ENCODE measurements at regions not wholly inside any gene's neighbourhood (a gene's known extent, or its start where the extent isn't known, plus 50 kb on each side); places are given as distances from the start of the nearest gene placed in this dataset.

DNA sequence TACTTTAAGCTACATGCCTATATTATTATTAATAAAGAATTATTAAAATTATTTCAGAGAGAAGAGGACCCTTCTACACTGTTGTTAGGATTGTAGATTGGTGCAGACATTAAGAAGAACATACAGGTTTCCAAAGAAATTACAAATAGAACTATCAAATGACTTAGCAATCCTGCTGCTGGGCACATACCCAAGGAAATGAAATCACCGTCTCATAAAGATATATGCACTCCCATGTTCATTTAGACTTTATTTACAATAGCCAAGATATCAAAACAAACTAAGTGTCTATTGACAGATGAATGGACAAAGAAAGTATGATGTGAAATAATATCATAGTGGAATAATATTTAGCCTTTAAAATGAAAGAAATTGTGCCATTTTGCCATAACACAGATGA, 687.7 kb upstream of the POU3F2 start:
- intact Hi-C loops (cut with DNase I): no loop called here
- no peak for ATAC-seq

GRCh38 chr6:98156580-98156979, 677.8 kb upstream of the POU3F2 start:
- intact Hi-C loops (cut with DNase I): no loop called here
- DNase-seq (no peak), ATAC-seq (no peak)
- Histone ChIP-seq H3K27me3 (no peaks in the 10 kb centered on the region), H3K9me3 (peaks cover 0 to 18% (median 0%) of the 10 kb centered on the region in 12 donors), H3K4me3 (no peak overlapping the region), H3K4me1 (no peaks in the 10 kb centered on the region), H3K36me3 (no peaks in the 10 kb centered on the region), H3K27ac (no peak overlapping the region)
- 57 to 75% (median 60%) methylated on average over 1 to 2 of the region's 2 CpGs for WGBS, 4 donors
- TF ChIP-seq, protein P1, sequence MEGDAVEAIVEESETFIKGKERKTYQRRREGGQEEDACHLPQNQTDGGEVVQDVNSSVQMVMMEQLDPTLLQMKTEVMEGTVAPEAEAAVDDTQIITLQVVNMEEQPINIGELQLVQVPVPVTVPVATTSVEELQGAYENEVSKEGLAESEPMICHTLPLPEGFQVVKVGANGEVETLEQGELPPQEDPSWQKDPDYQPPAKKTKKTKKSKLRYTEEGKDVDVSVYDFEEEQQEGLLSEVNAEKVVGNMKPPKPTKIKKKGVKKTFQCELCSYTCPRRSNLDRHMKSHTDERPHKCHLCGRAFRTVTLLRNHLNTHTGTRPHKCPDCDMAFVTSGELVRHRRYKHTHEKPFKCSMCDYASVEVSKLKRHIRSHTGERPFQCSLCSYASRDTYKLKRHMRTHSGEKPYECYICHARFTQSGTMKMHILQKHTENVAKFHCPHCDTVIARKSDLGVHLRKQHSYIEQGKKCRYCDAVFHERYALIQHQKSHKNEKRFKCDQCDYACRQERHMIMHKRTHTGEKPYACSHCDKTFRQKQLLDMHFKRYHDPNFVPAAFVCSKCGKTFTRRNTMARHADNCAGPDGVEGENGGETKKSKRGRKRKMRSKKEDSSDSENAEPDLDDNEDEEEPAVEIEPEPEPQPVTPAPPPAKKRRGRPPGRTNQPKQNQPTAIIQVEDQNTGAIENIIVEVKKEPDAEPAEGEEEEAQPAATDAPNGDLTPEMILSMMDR (IDR thresholded peaks at IDR 0.05): no peak
- TF ChIP-seq POLR2A (IDR thresholded peaks at IDR 0.05): no peak

More for the DNA sequence above, 687.7 kb upstream of the POU3F2 start:
- H3K27ac ChIP-seq: no peak overlapping the region
- TF ChIP-seq, protein P1 (IDR thresholded peaks at IDR 0.05): no peak
- TF ChIP-seq POLR2A (IDR thresholded peaks at IDR 0.05): no peak
- peaks cover 0 to 19% (median 3%) of the 10 kb centered on the region in 12 donors for H3K9me3 ChIP-seq
- H3K27me3 ChIP-seq: no peaks in the 10 kb centered on the region
- no peak for DNase-seq
- no peaks in the 10 kb centered on the region for H3K36me3 ChIP-seq
- WGBS, 4 donors: 68 to 84% (median 76%) methylated on average over 1 of the region's 1 CpG
- no peaks in the 10 kb centered on the region for H3K4me1 ChIP-seq
- H3K4me3 ChIP-seq: no peak overlapping the region

- no peaks in the 10 kb centered on the region for H3K36me3 ChIP-seq
- intact Hi-C loops (cut with DNase I): no loop called here
- TF ChIP-seq, protein P1 (IDR thresholded peaks at IDR 0.05): no peak
- TF ChIP-seq POLR2A (IDR thresholded peaks at IDR 0.05): no peak
- no peaks in the 10 kb centered on the region for H3K27me3 ChIP-seq
- H3K27ac ChIP-seq: no peak overlapping the region
- no peak overlapping the region for H3K4me3 ChIP-seq
- peaks cover 0 to 19% (median 4%) of the 10 kb centered on the region in 12 donors for H3K9me3 ChIP-seq
- no peaks in the 10 kb centered on the region for H3K4me1 ChIP-seq
- DNase-seq: no peak
- 88 to 92% (median 89%) methylated on average over 7 to 8 of the region's 8 CpGs for whole genome bisulfite sequencing, 4 donors
- ATAC-seq: no peak
Observed at GRCh38 chr6:98179606-98180005, 654.8 kb upstream of the POU3F2 start.

GRCh38 chr6:98200084-98200483, 634.3 kb upstream of the POU3F2 start:
- DNase-seq (no peak), ATAC-seq (no peak)
- H3K27ac ChIP-seq: no peak overlapping the region
- no peak for TF ChIP-seq POLR2A (IDR thresholded peaks at IDR 0.05)
- TF ChIP-seq, protein P1 (IDR thresholded peaks at IDR 0.05): no peak
- no peaks in the 10 kb centered on the region for H3K27me3 ChIP-seq
- intact Hi-C loops (cut with DNase I): no loop called here
- no peaks in the 10 kb centered on the region for H3K36me3 ChIP-seq
- H3K4me3 ChIP-seq: no peak overlapping the region
- WGBS, 4 donors: 72 to 77% (median 75%) methylated on average over 3 of the region's 3 CpGs
- no peaks in the 10 kb centered on the region for H3K4me1 ChIP-seq
- H3K9me3 ChIP-seq: no peaks in the 10 kb centered on the region
